ENCODE measurements at regions not wholly inside any gene's neighbourhood (a gene's known extent, or its start where the extent isn't known, plus 50 kb on each side); places are given as distances from the start of the nearest gene placed in this dataset.

DNA sequence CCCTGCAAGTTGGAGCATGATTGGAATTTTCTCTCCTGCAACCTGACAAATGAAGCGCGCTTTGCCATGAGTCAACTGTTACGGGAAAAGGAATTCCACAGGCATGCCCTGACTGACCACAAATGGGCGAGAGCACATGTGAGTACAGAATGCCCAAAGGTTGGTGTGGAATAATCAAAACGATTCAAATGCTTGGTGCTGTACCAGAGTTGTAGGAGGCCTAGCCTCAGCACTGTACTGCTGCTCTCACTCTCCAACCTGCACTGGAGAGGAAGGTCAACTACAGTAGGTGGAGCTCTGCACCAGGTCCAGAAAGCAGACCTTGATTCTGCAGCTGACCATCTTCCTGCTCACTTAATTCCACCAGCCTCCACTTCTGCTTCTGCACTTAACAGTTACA lies 406.9 kb upstream of the ACTBL2 start:
- no peak for TF ChIP-seq POLR2A (IDR thresholded peaks at IDR 0.05; ENCODE audit: extremely low read depth, insufficient read length)
- TF ChIP-seq CTCF (IDR thresholded peaks at IDR 0.05; ENCODE audit: low read depth, low read length): no peak
